ENCODE measurements at regions not wholly inside any gene's neighbourhood (a gene's known extent, or its start where the extent isn't known, plus 50 kb on each side); places are given as distances from the start of the nearest gene placed in this dataset.
"Not testable (repeated sequence)": the region's sequence is repeated elsewhere in the genome, so short reads cannot be mapped to it uniquely, and the experiment has no call there.

DNA sequence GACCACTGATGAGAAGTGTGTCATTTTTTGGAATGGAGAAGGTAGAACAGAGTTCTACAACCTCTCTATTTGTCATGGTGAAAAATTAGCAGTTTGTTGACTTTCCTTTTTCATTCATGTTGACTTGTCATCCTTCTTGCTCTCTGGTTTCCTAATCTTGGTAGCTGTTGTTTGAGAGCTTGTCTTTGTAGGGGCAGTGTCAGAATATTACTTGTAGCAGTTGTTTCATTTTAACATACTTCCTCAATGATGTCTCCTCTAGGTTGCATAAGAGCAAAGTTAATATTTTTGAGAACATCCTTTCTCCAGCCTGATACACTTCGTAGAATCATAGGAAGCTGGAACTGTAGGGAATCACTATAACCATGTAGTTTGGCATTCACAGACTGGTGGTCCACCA lies 368.2 kb upstream of the FANCL start:
- no peak for DNase-seq (ENCODE audit: low read depth)

DNA sequence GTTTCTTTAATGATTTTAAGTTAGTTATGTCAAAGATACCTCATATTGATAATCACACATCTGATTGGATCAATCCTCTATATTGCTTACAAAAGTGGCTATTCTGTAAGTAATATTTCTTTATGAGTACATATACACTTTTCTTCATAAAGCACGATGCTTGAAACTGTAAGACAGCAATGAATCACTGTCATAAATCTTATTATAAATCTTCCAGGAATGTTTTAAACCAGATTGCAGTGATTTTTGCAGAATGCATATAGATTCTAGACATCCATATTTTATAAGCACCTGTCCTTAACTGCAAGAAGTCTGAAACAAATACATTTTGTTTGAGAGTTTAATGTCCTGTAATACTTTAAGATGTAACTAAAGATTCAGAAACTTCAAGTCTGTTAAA lies 367.0 kb upstream of the FANCL start:
- DNase-seq (ENCODE audit: low read depth), result no peak

DNA sequence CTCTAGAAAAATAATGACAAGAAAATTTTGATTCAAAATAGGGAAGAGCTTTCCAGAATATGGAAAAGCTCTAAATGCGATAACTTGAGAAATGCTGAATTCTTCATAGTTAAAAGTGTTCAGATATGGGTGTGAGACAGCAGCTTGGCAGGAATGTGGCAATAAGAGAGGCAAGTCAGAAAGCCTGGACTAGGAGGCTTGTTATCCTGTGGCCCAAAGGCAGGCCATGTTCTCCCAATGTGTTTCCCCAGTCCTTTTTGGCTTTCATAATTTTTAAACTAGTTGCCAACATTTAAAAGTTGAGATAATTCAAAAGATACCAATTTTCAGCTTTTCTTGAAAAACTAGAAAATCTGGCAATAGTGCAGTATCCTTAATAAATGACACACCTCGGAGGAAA lies 366.3 kb upstream of the FANCL start:
- no peak for DNase-seq (ENCODE audit: low read depth)

DNA sequence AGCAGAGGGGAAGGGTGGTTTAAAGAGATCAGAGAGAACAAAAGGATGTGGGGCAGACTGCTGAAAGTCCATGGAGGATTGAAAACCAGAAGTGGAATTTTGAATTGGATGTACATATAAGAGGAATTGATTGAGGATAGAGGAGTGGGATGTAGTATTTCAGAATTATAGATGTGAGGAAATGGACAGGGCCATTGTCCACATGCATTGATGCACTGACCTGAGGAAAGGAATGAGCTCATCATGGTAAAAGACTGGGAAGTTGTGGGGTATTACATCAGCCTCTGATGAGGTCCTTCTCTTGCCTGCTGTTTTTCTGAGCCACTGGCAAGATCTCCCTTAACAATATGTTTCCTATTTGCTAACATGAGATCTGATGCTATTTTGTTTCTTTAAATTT lies 365.7 kb upstream of the FANCL start:
- no peak for DNase-seq (ENCODE audit: low read depth)

DNA sequence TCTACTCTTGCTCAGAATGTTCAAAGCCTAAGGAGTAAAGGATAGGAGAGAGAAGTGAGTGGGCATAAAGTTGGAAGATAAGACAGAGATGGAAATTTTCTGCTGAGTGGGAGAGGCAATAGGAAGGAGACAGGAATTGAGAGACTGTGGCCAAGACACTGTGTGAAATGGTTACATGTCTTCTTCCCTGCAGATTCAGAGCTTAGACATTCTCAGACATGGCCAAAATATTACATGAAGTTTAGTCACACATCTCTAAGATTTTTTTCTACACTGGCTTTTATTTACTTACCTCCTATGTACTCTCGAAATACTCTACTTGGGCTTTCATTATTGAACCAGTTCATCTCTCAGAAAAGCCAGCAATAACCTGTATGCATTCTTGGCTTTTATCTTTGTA lies 363.0 kb upstream of the FANCL start:
- no peak for DNase-seq (ENCODE audit: low read depth)

DNA sequence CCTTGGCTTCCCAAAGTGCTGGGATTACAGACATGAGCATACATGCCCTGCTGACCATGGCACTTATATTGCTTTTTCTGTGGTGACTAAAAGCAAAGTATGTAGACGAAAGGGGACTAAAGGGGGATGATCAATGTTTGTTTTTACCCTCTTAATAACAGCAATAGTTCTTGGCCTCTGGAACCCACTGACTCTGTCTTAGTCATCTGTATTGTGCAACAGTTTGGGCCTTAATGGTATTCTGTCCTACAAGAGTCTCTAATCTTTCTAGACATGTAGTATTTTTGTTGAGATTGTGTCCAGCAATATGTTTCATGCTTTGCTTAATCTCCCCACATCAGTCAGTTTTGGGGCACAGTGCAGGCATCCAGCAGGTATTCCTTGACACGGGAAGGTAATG lies 359.9 kb upstream of the FANCL start:
- no peak for DNase-seq (ENCODE audit: low read depth)

DNA sequence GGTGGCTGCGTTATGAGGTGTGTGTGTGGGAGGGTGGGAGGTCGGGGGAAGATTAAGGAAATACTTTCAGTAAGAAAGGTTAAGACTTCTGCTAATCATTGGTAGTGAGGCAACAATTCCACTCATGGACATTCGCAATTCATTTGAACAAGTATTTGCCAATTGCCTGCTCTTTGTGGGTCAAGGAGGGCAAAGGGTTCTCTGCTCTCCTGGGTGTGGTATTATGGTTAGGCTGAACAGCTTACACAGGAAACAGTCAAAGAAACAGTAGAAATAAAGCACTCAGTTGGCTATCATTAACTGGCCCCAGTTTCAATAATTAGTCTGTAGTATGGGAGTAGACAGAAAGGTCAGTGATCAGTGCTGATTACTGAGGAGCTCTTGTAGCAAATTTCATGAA lies 357.0 kb upstream of the FANCL start:
- no peak for DNase-seq (ENCODE audit: low read depth)

DNA sequence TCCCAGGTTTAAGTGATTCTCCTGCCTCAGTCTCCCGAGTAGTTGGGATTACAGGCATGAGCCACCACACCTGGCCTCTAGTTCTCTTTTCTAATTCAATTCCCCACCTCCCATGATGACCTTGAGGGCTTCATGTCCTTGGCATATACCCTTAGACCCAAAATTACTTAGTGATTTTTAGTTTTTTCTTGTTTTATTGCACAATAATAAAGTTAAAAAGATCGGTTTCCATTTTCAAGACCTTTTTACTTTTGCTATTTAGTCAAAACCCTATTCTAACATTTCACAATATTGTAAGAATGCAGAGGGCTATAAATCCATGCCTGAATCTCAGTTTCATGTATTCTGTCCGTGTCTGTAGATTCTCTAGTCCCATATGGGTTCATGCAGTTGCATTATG lies 354.6 kb upstream of the FANCL start:
- no peak for DNase-seq (ENCODE audit: low read depth)

DNA sequence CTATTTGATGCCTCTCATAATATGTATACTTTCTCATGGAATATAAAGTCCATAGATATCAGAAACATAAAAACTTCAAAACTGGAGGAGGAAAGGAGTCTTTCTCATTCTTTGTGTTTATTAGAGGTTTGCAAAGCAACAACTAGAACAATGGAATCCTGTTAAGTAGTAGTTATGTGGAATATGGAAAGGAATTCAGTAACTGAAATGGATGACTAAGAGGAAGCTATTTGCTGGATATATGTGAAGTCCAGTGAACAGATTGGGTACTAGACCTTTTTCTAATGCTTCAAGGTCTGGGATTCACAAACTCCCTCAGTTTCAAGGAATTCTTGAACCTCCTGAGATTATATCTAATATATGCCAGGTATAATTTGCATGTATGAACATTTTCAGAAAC lies 353.6 kb upstream of the FANCL start:
- DNase-seq (ENCODE audit: low read depth), result no peak

DNA sequence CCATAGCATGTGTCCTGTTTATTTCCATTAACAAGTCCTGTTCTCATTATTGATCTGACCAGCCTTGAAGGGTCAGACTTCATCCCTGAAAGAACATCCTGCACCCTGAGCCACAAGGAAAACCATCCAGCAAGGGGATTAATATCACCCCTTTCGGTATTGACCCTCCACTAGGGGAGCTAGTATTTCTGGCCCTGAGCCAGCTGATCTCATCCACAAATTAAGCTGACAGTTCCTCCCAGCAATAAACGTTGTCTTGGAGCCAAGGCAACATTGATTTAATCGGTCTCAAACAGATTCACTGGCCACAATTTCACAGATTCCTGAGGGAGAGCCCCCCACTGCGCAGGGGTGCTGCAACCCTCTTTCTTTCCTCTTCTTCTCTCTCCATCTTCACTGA lies 353.1 kb upstream of the FANCL start:
- no peak for DNase-seq (ENCODE audit: low read depth)

DNA sequence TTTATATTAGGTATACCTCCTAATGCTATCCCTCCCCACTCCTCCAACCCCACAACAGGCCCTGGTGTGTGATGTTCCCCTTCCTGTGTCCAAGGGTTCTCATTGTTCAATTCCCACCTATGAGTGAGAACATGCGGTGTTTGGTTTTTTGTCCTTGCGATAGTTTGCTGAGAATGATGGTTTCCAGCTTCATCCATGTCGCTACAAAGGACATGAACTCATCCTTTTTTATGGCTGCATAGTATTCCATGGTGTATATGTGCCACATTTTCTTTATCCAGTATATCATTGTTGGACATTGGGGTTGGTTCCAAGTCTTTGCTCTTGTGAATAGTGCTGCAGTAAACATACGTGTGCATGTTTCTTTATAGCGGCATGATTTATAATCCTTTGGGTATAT lies 345.1 kb upstream of the FANCL start:
- not testable (repeated sequence) for DNase-seq (ENCODE audit: low read depth)

DNA sequence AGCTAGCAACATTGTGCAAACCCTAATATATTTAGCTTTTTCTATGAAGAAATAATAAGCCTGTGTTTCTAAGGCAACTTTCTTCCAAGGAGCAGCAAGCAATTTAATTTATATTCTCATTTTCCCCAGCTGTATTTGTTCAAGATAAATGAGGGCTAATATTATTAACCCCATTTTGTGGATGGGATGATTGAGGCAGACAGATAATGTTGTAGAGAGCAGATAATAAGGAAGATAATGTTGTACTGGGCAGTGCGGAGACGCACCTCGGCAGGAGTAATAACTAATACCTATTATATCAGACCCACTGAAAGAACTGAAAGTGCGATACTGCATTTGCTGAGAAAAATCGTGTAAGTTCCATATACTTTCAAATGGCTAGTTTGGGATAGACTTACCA lies 344.1 kb upstream of the FANCL start:
- DNase-seq (ENCODE audit: low read depth), result no peak

DNA sequence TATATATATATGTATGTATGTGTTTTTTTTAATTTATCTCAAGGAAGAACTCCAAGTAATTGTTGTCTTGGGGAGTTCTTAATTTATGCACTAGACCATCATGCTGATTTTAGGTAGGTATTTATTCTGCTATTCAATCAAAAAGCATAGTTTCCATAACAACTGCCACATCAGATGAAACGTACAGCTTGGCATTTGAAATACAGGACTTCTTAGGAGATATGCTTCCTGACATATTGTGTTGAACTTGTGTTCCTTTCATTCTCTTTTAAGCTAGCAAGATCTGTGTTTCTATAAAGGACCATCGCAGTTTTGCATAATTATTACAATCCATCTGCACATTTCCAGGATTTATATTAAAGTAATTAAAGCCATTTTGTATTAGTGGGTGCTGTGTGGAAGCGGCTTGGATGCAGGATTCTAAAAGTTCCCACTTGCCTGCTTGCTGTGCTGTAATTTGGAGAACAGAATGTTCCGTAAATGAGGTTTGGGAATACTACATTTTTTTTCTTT lies 343.5 kb upstream of the FANCL start:
- no peak for DNase-seq (ENCODE audit: low read depth)

DNA sequence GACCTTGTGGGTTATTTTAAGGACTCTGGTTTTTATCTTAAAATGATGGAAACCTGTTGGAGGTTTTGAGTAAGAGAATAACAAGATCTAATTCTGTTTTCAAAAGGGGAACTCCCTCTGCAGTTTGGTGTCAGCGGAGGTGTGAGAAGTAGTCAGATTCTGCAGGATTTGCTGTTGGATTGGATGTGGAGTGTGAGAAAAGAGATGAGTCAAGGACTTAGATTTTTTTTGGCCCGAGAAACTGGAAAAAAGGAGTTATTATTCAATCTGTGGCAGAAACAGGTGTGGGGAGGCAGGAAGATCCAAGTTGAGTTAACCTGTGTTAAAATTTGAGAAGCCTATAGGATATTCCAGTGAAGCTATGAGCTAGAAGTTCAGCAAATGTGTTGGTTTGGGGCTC lies 337.2 kb upstream of the FANCL start:
- DNase-seq (ENCODE audit: low read depth), result no peak

DNA sequence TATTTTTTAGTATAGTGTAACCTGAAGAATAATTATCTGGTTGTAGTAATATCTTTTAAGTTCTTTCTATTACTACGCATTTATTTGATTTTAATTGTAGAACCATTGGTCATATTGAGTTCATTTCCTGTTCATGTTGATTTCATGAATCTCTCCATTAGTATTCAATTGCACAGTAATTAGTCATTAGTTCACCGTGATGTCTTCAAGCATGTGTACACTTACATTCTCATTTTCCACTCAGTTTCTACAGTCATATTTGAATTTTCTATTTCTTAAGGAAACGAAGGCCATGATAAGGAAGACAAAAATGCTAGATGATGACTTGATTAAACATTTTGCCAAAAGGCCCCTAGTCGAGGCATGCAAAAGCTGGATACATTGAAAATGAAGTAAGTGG lies 333.7 kb upstream of the FANCL start:
- DNase-seq (ENCODE audit: low read depth), result no peak

DNA sequence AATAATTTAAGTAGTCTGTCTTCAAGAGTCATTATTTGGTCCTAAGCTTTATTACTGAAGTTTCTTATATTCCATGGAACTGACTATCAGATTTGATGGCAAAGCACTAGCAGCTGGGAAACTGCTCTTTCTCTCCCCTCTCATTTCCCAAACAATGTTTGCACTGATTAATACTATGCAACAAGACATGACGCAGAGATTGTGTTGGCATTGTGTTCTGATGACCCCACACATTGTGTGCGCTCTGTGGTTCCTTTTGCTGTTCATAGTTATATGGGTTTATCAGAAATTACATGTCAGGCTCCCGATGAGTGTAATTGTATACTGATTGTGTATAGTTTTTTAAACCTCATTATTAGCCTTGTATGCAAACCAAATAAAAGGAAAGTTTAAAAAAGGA lies 331.6 kb upstream of the FANCL start:
- DNase-seq (ENCODE audit: low read depth), result no peak

DNA sequence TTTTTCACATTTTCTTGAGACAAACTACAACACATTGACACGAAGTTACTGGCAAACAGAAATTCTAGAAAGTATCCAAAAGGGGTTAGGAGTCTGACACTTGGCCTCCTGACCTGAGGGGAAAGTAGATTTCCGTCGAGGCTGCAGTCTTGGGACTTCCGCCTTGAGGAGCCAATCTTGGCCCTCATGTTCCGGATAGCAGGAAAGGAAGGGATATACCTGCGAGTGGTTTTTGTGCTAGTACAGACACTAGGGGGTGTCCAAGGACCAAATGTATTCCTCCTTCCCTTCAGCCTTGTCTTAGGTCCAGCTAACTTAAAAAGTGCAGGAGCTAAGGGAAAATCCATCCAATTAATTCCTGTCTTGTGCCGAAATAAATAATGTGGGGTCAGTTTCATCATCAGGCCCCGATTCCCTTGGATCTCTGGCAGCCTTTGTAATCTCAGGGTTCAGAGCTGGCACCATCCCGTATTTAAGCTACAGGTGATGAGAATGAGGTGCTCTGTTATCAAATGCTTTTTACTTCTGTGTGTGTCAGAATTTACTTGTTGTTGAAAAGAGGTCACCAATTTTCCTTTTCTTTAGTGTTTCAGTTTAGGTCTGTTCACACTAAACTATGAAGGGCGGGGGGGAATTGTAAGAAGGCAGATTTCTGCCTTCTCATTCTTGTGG lies 330.2 kb upstream of the FANCL start:
- no peak for DNase-seq (ENCODE audit: low read depth)

DNA sequence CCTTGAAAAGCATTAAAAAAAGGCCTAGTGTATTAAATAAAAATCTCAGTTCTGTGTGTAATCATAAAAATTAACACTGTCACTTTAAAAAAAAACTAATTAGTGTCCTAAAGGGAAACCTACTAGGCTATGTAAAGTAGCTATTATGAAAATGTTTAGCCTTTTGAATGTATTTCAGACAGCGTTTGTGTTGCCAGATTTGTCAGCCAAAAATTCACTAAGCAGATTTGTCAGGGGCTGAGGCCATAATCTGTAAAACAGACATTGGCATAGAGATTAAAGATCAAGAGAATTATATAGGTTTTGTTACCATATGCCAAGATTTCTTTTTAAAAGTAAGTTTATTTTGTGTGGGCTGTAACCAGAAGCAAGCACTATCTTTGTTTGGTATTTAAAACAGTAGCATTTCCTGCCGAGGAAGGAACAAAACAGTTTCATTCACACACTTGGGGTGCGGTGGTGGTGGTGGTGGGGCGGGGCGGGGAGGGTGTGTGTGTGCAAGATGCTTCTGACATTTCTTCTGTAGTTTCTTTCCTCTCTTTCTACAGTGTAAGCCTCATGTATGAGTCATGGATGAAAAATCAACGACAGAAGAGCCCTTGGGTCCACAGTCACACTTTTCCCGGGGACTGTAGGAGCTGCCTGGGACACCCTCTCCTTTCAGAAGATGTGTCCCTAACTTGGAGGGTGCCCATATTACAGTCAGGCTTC lies 328.5 kb upstream of the FANCL start:
- no peak for DNase-seq (ENCODE audit: low read depth)

DNA sequence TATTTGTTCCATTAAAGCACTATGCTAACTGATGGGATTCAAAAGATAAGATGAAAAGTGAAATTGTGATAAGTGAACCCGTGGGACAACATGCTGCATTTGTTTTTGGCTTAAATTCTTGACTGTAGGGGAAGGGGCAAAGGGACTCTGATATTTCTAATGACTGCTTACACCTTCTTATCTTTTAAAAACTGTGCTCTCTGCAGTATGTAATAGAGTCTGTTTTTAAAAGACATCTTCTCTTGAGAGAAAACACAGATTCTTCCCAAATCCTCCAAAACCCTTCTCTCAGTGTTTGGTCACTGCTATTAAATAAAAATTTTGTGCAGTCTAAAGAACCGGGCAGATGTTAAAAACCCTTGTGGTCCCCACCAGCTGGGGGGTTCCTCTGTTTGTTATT lies 327.8 kb upstream of the FANCL start:
- DNase-seq (ENCODE audit: low read depth), result no peak

DNA sequence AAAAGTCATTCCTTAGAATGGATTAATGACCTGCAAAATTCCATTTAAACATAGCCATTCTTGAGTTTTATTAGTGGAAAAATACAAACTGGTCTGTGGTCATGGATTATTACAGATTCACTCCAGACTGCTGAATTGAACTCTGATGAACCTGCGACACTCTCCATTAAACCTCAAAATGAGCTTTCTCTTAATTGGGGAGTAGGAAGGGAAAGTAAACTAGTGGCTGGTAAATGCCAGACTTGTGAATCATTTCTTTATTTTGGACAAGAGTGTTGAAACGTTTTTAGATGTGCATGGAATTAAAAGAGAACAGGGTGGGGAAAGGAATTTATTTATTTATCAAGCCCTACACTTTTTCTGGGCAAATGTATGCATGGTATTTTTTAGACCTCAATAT lies 321.2 kb upstream of the FANCL start:
- DNase-seq (ENCODE audit: low read depth), result no peak

DNA sequence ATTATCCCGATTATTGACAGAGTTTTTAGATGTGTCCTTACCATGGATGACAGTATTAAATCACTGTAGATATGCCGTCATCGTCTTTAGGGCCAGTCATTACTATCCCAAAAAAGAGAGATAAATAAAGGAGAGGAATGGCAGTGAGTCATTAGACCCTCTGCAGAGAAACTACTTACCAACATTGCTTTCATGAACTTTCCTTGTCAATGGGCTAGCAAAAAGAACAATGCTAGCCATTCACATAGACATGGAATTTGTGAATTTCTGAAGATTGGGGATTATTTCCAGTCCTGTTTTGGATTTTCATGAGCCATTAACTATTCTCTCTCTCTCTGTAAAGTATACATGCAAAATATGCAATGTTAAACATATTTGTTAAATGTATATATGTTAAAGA lies 319.4 kb upstream of the FANCL start:
- DNase-seq (ENCODE audit: low read depth), result no peak

DNA sequence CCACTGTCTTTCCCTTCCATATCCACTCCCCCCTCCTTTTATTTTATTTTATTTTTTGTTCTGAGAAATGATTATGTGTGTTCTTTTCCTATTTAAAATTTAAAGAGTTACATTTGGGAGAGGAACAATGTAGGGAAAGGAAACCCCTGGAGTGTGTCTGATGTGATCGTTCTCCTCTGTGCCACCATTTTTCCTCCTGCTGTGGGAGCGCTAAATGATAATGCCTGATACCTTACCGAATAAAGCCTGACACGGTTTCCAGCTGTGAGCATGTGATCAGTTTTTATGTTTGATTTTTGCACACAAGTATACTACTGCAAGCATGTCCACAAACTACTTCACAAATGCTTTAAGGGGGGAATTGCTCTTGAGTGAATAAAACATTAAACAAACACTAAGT lies 317.8 kb upstream of the FANCL start:
- no peak for DNase-seq (ENCODE audit: low read depth)

DNA sequence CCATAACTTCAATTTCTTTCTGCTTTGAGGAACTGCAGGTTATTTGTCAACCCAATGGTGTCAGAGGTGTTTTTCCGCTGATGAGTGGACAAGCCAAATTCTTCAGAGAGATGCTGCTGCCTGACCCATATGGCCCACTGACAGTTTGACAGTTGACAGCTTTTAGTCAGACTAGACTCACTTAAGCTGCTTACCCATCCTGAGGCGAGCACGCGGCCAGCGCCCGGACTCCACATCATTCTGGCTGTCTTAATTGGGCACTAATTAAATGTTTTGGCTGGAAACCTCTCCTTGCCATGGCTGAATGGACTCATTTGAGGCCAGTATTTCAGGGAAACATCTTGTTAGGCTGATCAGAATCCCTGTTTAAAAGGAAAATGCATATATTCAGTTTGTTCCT lies 316.1 kb upstream of the FANCL start:
- no peak for DNase-seq (ENCODE audit: low read depth)

DNA sequence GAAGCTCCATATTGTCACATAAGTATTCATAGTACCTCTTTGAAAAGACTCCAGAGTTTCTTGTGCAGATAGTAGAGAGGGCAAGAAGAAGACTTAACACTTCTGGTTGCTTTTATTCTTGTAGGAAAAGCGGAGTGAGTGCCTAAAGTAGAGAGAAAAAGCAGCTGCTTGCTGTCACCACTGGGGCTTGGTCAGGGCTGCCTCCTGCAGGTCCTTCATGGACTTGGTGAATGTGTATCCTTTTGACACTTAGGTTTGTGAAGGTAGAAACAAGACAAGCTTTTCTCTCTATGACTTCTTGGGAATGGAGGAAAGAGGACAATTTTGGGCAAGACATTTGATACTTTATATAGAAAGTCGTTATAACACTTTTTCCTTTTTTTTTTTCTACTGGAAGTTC lies 312.8 kb upstream of the FANCL start:
- DNase-seq (ENCODE audit: low read depth), result no peak

Data from stimulated activated CD8-positive, alpha-beta memory T cell treated with anti-CD3 and anti-CD28 coated beads, Interleukin-12 subunit alpha, Interleukin-12 subunit beta, amount 100 ng/mL, for 4 hours (primary cell).